ENCODE measurements at regions not wholly inside any gene's neighbourhood (a gene's known extent, or its start where the extent isn't known, plus 50 kb on each side); places are given as distances from the start of the nearest gene placed in this dataset.

DNA sequence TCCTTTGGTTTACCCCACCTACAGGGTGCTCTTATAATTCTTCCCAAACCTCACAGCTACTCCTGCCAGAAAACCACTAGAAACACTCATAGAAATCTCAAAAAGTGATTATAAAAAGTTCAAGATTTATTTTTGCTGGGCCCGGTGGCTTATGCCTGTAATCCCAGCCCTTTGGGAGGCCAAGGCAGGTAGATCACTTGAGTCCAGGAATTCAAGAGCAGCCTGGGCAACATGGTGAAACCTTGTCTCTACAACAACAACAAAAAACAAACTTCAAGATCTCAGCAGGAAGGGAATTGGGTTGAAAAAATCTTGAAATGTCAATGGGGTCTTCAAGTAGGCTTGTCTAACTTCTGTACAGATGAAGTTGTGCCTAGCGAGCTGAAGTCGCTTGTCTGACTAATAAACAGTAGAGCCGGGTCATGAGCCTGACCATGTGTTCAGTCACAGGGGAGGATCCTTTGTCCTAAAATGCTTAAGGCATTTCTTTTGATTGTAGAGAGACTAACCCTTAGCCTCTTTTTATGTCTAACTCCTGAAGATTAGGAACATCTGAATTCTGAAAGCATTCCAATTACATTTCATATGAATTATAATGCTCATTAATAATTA, 124.6 kb downstream of the NOC3L start (continued):
- TF ChIP-seq, protein P1, sequence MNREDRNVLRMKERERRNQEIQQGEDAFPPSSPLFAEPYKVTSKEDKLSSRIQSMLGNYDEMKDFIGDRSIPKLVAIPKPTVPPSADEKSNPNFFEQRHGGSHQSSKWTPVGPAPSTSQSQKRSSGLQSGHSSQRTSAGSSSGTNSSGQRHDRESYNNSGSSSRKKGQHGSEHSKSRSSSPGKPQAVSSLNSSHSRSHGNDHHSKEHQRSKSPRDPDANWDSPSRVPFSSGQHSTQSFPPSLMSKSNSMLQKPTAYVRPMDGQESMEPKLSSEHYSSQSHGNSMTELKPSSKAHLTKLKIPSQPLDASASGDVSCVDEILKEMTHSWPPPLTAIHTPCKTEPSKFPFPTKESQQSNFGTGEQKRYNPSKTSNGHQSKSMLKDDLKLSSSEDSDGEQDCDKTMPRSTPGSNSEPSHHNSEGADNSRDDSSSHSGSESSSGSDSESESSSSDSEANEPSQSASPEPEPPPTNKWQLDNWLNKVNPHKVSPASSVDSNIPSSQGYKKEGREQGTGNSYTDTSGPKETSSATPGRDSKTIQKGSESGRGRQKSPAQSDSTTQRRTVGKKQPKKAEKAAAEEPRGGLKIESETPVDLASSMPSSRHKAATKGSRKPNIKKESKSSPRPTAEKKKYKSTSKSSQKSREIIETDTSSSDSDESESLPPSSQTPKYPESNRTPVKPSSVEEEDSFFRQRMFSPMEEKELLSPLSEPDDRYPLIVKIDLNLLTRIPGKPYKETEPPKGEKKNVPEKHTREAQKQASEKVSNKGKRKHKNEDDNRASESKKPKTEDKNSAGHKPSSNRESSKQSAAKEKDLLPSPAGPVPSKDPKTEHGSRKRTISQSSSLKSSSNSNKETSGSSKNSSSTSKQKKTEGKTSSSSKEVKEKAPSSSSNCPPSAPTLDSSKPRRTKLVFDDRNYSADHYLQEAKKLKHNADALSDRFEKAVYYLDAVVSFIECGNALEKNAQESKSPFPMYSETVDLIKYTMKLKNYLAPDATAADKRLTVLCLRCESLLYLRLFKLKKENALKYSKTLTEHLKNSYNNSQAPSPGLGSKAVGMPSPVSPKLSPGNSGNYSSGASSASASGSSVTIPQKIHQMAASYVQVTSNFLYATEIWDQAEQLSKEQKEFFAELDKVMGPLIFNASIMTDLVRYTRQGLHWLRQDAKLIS (CRISPR knock-in tag; IDR thresholded peaks at IDR 0.05): no peak
- no peak for TF ChIP-seq ZBTB38 (CRISPR knock-in tag; IDR thresholded peaks at IDR 0.05)
- TF ChIP-seq KLF6 (CRISPR knock-in tag; IDR thresholded peaks at IDR 0.05): no peak
- TF ChIP-seq ZNF850 (CRISPR knock-in tag; conservative IDR thresholded peaks at IDR 0.05): no peak

DNA sequence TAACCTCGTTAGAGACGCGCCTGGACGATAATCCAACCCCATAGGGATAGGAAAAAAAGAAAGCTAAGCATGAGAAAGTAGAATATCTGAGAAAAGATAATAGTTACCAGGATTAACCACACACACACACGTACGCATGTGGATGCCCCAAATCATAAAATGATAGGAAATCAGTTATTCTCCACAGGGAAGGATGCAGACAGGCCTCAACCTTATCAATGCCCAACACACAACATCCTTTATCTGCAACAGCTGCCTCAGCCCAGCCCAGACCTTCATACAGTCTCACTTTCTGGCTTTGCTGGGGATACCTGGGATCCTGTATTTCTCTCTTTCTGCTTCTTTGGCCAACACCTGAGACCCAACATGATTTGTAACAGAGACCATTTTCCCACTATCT, 123.0 kb downstream of the NOC3L start:
- no peaks in the 10 kb centered on the region for H3K4me1 ChIP-seq (ENCODE audit: insufficient read depth, low read length)
- DNase-seq (ENCODE audit: low spot score): no peak
- H3K9ac ChIP-seq (ENCODE audit: insufficient read depth, low read depth, low read length): no peak overlapping the region
- TF ChIP-seq DR1 (CRISPR knock-in tag; IDR thresholded peaks at IDR 0.05) (no peak), GATA4 (IDR thresholded peaks at IDR 0.05; ENCODE audit: borderline replicate concordance, low read depth) (no peak), NR2F2 (IDR thresholded peaks at IDR 0.05; ENCODE audit: borderline replicate concordance, low read depth) (no peak)
- TF ChIP-seq, protein P2, sequence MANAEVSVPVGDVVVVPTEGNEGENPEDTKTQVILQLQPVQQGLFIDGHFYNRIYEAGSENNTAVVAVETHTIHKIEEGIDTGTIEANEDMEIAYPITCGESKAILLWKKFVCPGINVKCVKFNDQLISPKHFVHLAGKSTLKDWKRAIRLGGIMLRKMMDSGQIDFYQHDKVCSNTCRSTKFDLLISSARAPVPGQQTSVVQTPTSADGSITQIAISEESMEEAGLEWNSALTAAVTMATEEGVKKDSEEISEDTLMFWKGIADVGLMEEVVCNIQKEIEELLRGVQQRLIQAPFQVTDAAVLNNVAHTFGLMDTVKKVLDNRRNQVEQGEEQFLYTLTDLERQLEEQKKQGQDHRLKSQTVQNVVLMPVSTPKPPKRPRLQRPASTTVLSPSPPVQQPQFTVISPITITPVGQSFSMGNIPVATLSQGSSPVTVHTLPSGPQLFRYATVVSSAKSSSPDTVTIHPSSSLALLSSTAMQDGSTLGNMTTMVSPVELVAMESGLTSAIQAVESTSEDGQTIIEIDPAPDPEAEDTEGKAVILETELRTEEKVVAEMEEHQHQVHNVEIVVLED (CRISPR knock-in tag; IDR thresholded peaks at IDR 0.05; ENCODE audit: borderline replicate concordance): no peak
- TF ChIP-seq, protein P3, sequence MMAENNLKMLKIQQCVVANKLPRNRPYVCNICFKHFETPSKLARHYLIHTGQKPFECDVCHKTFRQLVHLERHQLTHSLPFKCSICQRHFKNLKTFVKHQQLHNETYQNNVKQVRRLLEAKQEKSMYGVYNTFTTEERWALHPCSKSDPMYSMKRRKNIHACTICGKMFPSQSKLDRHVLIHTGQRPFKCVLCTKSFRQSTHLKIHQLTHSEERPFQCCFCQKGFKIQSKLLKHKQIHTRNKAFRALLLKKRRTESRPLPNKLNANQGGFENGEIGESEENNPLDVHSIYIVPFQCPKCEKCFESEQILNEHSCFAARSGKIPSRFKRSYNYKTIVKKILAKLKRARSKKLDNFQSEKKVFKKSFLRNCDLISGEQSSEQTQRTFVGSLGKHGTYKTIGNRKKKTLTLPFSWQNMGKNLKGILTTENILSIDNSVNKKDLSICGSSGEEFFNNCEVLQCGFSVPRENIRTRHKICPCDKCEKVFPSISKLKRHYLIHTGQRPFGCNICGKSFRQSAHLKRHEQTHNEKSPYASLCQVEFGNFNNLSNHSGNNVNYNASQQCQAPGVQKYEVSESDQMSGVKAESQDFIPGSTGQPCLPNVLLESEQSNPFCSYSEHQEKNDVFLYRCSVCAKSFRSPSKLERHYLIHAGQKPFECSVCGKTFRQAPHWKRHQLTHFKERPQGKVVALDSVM (CRISPR knock-in tag; IDR thresholded peaks at IDR 0.05): no peak
- TF ChIP-seq, protein P4, sequence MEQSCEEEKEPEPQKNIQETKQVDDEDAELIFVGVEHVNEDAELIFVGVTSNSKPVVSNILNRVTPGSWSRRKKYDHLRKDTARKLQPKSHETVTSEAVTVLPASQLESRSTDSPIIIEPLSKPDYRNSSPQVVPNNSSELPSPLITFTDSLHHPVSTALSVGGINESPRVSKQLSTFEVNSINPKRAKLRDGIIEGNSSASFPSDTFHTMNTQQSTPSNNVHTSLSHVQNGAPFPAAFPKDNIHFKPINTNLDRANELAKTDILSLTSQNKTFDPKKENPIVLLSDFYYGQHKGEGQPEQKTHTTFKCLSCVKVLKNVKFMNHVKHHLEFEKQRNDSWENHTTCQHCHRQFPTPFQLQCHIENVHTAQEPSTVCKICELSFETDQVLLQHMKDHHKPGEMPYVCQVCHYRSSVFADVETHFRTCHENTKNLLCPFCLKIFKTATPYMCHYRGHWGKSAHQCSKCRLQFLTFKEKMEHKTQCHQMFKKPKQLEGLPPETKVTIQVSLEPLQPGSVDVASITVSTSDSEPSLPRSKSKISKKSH (CRISPR knock-in tag; IDR thresholded peaks at IDR 0.05; ENCODE audit: borderline replicate concordance): no peak
- H3K79me2 ChIP-seq (ENCODE audit: insufficient read depth, low read length): no peaks in the 10 kb centered on the region
- FAIRE-seq: no peak
- intact Hi-C loops (cut with micrococcal nuclease; ENCODE audit: unreplicated experiment): no loop called here
- POLR2A ChIA-PET: no interaction called here
- no peaks in the 10 kb centered on the region for H4K20me1 ChIP-seq (ENCODE audit: insufficient read depth, low read length)
- no peaks in the 10 kb centered on the region for H3K27me3 ChIP-seq (ENCODE audit: control insufficient read depth in 1 of 2, insufficient read depth in 2 of 2, low read length in 2 of 2)
- in situ Hi-C loops (cut with HindIII; ENCODE audit: extremely low pct_ligation_motif_present, low pct_unique_long_range_greater_than_20kb): no loop called here
- no peaks in the 10 kb centered on the region for H3K36me3 ChIP-seq (replicated peaks in 1 of 2; ENCODE audit: control insufficient read depth in 1 of 2, insufficient read depth in 2 of 2, low read length in 2 of 2)
- no peak overlapping the region for H3K27ac ChIP-seq (ENCODE audit: extremely low read length, insufficient read depth, low read length)
- no peak overlapping the region for H3K4me3 ChIP-seq (replicated peaks in 1 of 3; ENCODE audit: insufficient read depth in 1 of 3, low read depth in 2 of 3, low read length in 3 of 3)
- H3K4me2 ChIP-seq (ENCODE audit: low read depth, low read length): no peak overlapping the region
- no peak for ATAC-seq
- WGBS (ENCODE audit: low lambda C conversion rate): 68% methylated on average over 6 of the region's 6 CpGs
- CTCF ChIA-PET (ENCODE audit: low intra/inter-chr PET ratio, low total read pairs): no interaction called here
- H2AFZ ChIP-seq (ENCODE audit: low read length): no peak overlapping the region
- H3K9me3 ChIP-seq (ENCODE audit: low read length): no peaks in the 10 kb centered on the region
- BruUV-seq (replicated peaks): no TSS peak
